Neural progenitor cell (in vitro differentiated cells): ENCODE measurements at regions not wholly inside any gene's neighbourhood (a gene's known extent, or its start where the extent isn't known, plus 50 kb on each side); places are given as distances from the start of the nearest gene placed in this dataset.

Source experiments
- DNase-seq: peaks from one replicate; pipeline ENCODE4 v3.0.0-alpha.2; 2016; ENCODE audit warnings: low spot score
- H2AFZ ChIP-seq: fragments of 200-600 bp; sonication (generic); replicated peaks from 2 replicates; pipeline ENCODE4 v1.6.1; 2016; ENCODE audit warnings: antibody characterized with exemption
- H3F3A ChIP-seq: fragments of 200-600 bp; sonication (generic); 2 replicates; pipeline ENCODE4 v1.6.1; 2016; ENCODE audit warnings: antibody characterized with exemption, low read depth
- H3K27ac ChIP-seq: fragments of 200-600 bp; sonication (generic); 2 replicates; pipeline ENCODE4 v1.5.1; 2016; ENCODE audit warnings: mild to moderate bottlenecking
- H3K27me3 ChIP-seq: fragments of 200-600 bp; sonication (generic); 2 replicates; pipeline ENCODE4 v1.6.1; 2016; ENCODE audit warnings: mild to moderate bottlenecking, moderate library complexity
- H3K36me3 ChIP-seq: fragments of 200-600 bp; sonication (generic); 2 replicates; pipeline ENCODE4 v1.5.1; 2016
- H3K4me1 ChIP-seq: fragments of 200-600 bp; sonication (generic); 2 replicates; pipeline ENCODE4 v1.6.1; 2016; ENCODE audit warnings: mixed run types
- H3K4me2 ChIP-seq: fragments of 200-600 bp; sonication (generic); 2 replicates; pipeline ENCODE4 v1.6.1; 2016
- H3K4me3 ChIP-seq: fragments of 200-600 bp; sonication (generic); 2 replicates; pipeline ENCODE4 v1.5.1; 2016
- H3K79me2 ChIP-seq: fragments of 200-600 bp; sonication (generic); 2 replicates; pipeline ENCODE4 v1.6.1; 2016; ENCODE audit warnings: low read depth
- H3K9ac ChIP-seq: fragments of 200-600 bp; sonication (generic); 2 replicates; pipeline ENCODE4 v1.6.1; 2016
- H3K9me3 ChIP-seq: fragments of 200-600 bp; sonication (generic); 2 replicates; pipeline ENCODE4 v1.5.1; 2016; ENCODE audit warnings: low read depth
- H4K20me1 ChIP-seq: fragments of 200-600 bp; sonication (generic); 2 replicates; pipeline ENCODE4 v1.6.1; 2016; ENCODE audit warnings: low read depth
- H3K27ac Mint-ChIP-seq: 3 replicates; pipeline ENCODE4 v1.8.0; 2021; ENCODE audit warnings: mixed read lengths
- H3K27me3 Mint-ChIP-seq: 2 replicates; pipeline ENCODE4 v1.8.0; 2022; ENCODE audit warnings: low read depth, mild to moderate bottlenecking, inconsistent platforms, moderate library complexity, mixed read lengths; ENCODE audit not compliant: insufficient read depth
- H3K36me3 Mint-ChIP-seq: 3 replicates; pipeline ENCODE4 v1.8.0; 2021; ENCODE audit warnings: mixed read lengths
- H3K4me1 Mint-ChIP-seq: 3 replicates; pipeline ENCODE4 v1.8.0; 2021; ENCODE audit warnings: mixed read lengths
- H3K4me3 Mint-ChIP-seq: 3 replicates; pipeline ENCODE4 v1.8.0; 2021; ENCODE audit warnings: mild to moderate bottlenecking, moderate library complexity, mixed read lengths
- H3K9me3 Mint-ChIP-seq: 3 replicates; pipeline ENCODE4 v1.8.0; 2020; ENCODE audit warnings: mixed read lengths
- EZH2 ChIP-seq: fragments of 200-600 bp; sonication (generic); IDR thresholded peaks from 2 replicates; pipeline ENCODE4 v1.6.1; 2017; ENCODE audit warnings: antibody characterized with exemption, mild to moderate bottlenecking, moderate library complexity
- EZH2phosphoT487 ChIP-seq: fragments of 200-600 bp; sonication (generic); IDR thresholded peaks from 2 replicates; pipeline ENCODE4 v1.6.1; 2017; ENCODE audit warnings: antibody characterized with exemption
- TF ChIP-seq, protein P1 (sequence below): fragments of 200-600 bp; sonication (generic); IDR thresholded peaks from 2 replicates; pipeline ENCODE4 v1.5.1; 2017; ENCODE audit warnings: antibody characterized with exemption, mild to moderate bottlenecking

GRCh38 chr13:21782736-21783135 is 111.9 kb downstream of the FGF9 start:
- DNase-seq: no peak
- no peaks in the 10 kb centered on the region for H3K4me1 ChIP-seq
- no peaks in the 10 kb centered on the region for H3K27me3 ChIP-seq
- Mint-ChIP-seq H3K27ac (no peak overlapping the region), H3K27me3 (peaks cover 4% of the 10 kb centered on the region), H3K9me3 (peaks cover 8% of the 10 kb centered on the region), H3K4me1 (peaks cover 3% of the 10 kb centered on the region), H3K36me3 (no peaks in the 10 kb centered on the region), H3K4me3 (no peak overlapping the region)
- H3K79me2 ChIP-seq: no peaks in the 10 kb centered on the region
- H3F3A ChIP-seq: no peaks in the 10 kb centered on the region
- no peak overlapping the region for H3K27ac ChIP-seq
- no peak overlapping the region for H3K4me2 ChIP-seq
- H3K9me3 ChIP-seq: no peaks in the 10 kb centered on the region
- H3K4me3 ChIP-seq: no peak overlapping the region
- no peak overlapping the region for H3K9ac ChIP-seq
- no peaks in the 10 kb centered on the region for H3K36me3 ChIP-seq
- H4K20me1 ChIP-seq: no peaks in the 10 kb centered on the region
- TF ChIP-seq, protein P1, sequence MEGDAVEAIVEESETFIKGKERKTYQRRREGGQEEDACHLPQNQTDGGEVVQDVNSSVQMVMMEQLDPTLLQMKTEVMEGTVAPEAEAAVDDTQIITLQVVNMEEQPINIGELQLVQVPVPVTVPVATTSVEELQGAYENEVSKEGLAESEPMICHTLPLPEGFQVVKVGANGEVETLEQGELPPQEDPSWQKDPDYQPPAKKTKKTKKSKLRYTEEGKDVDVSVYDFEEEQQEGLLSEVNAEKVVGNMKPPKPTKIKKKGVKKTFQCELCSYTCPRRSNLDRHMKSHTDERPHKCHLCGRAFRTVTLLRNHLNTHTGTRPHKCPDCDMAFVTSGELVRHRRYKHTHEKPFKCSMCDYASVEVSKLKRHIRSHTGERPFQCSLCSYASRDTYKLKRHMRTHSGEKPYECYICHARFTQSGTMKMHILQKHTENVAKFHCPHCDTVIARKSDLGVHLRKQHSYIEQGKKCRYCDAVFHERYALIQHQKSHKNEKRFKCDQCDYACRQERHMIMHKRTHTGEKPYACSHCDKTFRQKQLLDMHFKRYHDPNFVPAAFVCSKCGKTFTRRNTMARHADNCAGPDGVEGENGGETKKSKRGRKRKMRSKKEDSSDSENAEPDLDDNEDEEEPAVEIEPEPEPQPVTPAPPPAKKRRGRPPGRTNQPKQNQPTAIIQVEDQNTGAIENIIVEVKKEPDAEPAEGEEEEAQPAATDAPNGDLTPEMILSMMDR: no peak
- TF ChIP-seq EZH2 (no peak), EZH2phosphoT487 (no peak)
- no peak overlapping the region for H2AFZ ChIP-seq

DNA sequence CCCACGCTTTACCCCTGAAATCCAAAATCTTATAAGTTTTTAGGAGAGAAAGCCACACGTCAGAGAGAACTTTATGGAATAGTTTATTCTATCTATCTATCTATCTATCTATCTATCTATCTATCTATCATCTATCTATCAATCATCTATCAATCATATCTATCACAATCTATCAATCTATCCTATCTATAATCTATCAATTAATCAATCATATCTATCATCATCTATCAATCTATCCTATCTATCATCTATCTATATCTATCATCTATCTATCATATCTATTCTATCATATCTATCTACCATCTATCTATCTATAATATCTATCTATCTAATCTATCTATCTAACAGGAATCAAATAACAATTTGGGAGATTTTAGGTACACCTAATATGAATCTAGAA is 115.1 kb downstream of the FGF9 start:
- no peak overlapping the region for H2AFZ ChIP-seq
- H3K27me3 Mint-ChIP-seq: peaks cover 4% of the 10 kb centered on the region
- H3K79me2 ChIP-seq: no peaks in the 10 kb centered on the region
- H3K4me1 Mint-ChIP-seq: no peaks in the 10 kb centered on the region
- no peaks in the 10 kb centered on the region for H3K4me1 ChIP-seq
- no peak for DNase-seq
- no peaks in the 10 kb centered on the region for H3K36me3 ChIP-seq
- H4K20me1 ChIP-seq: no peaks in the 10 kb centered on the region
- H3K27ac ChIP-seq: no peak overlapping the region
- peaks cover 2% of the 10 kb centered on the region for H3K9me3 Mint-ChIP-seq
- no peak overlapping the region for H3K4me3 ChIP-seq
- no peaks in the 10 kb centered on the region for H3K27me3 ChIP-seq
- no peak overlapping the region for H3K4me2 ChIP-seq
- no peaks in the 10 kb centered on the region for H3K9me3 ChIP-seq
- TF ChIP-seq, protein P1: no peak
- TF ChIP-seq EZH2 (no peak), EZH2phosphoT487 (no peak)
- no peak overlapping the region for H3K27ac Mint-ChIP-seq
- no peaks in the 10 kb centered on the region for H3F3A ChIP-seq
- H3K9ac ChIP-seq: no peak overlapping the region
- no peaks in the 10 kb centered on the region for H3K36me3 Mint-ChIP-seq
- H3K4me3 Mint-ChIP-seq: no peak overlapping the region

DNA sequence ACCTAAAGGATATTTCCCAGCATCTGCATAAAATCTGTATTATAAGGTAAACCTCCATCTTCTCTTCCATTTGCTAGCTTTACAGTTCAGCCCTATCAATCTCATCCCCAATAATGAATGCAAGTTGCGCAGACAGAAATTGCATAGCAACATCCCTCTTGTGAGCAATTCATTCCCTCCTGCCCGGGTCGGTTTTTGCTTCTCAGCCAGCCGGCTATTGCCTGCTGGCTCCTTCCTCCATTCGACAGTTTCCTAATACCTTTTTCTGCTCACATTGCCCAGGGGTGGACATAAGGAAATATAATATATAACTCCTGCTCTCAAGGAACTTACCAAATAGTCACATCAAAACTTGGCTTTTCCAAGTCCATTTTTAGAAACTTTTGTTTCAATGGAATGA is 125.2 kb downstream of the FGF9 start:
- Histone ChIP-seq H2AFZ (no peak overlapping the region), H3K9ac (no peak overlapping the region), H3K4me2 (no peak overlapping the region), H3K4me1 (no peaks in the 10 kb centered on the region), H3F3A (no peaks in the 10 kb centered on the region), H3K27me3 (no peaks in the 10 kb centered on the region), H3K4me3 (no peak overlapping the region), H3K79me2 (no peaks in the 10 kb centered on the region), H3K27ac (no peak overlapping the region), H3K9me3 (no peaks in the 10 kb centered on the region), H3K36me3 (no peaks in the 10 kb centered on the region), H4K20me1 (no peaks in the 10 kb centered on the region)
- no peak for DNase-seq
- peaks cover 11% of the 10 kb centered on the region for H3K27me3 Mint-ChIP-seq
- H3K4me3 Mint-ChIP-seq: no peak overlapping the region
- no peaks in the 10 kb centered on the region for H3K36me3 Mint-ChIP-seq
- peaks cover 4% of the 10 kb centered on the region for H3K9me3 Mint-ChIP-seq
- peaks cover 8% of the 10 kb centered on the region for H3K4me1 Mint-ChIP-seq
- TF ChIP-seq EZH2 (no peak), EZH2phosphoT487 (no peak)
- TF ChIP-seq, protein P1: no peak
- H3K27ac Mint-ChIP-seq: no peak overlapping the region
